ENCODE measurements at regions not wholly inside any gene's neighbourhood (a gene's known extent, or its start where the extent isn't known, plus 50 kb on each side); places are given as distances from the start of the nearest gene placed in this dataset.

- Histone ChIP-seq H3K9me2 (replicated peaks; ENCODE audit: low read depth, low read length) (no peaks in the 10 kb centered on the region), H3K36me3 (ENCODE audit: insufficient read depth, low read length) (no peaks in the 10 kb centered on the region)
Measured at GRCh38 chr12:75951399-75952278, 79.9 kb downstream of the PHLDA1 start.

GRCh38 chr12:75947156-75947723 is 84.3 kb downstream of the PHLDA1 start:
- H3K4me3 ChIP-seq (ENCODE audit: low read length, poor library complexity, severe bottlenecking) = no peak overlapping the region
- H3K79me2 ChIP-seq (ENCODE audit: insufficient read depth, low read length) = no peaks in the 10 kb centered on the region
- H3K36me3 ChIP-seq (ENCODE audit: insufficient read depth, low read length) = no peaks in the 10 kb centered on the region
- H3F3A ChIP-seq (ENCODE audit: low read depth) = no peaks in the 10 kb centered on the region
- H3K27me3 ChIP-seq (ENCODE audit: insufficient read depth, low read length, poor library complexity, severe bottlenecking) = no peaks in the 10 kb centered on the region
- H3K9me2 ChIP-seq (replicated peaks; ENCODE audit: low read depth, low read length) = no peaks in the 10 kb centered on the region
- H4K20me1 ChIP-seq (ENCODE audit: insufficient read depth, low read length, poor library complexity, severe bottlenecking) = no peaks in the 10 kb centered on the region
- H3K9ac ChIP-seq (ENCODE audit: low read depth, low read length, poor library complexity, severe bottlenecking) = no peak overlapping the region
- H3K9me3 ChIP-seq (ENCODE audit: insufficient read depth, low read depth, low read length) = no peaks in the 10 kb centered on the region
- no peak overlapping the region for H3K4me2 ChIP-seq (ENCODE audit: low read depth, low read length, poor library complexity, severe bottlenecking)
- peaks cover 16% of the 10 kb centered on the region for H3K4me1 ChIP-seq (ENCODE audit: insufficient read depth, low read length, poor library complexity, severe bottlenecking)
- 0 out of 2 replicates have a peak overlapping the region, but pooled peaks have one; percentile 28 for H2AFZ ChIP-seq (ENCODE audit: low read length)
- TF ChIP-seq EZH2phosphoT487 (IDR thresholded peaks at IDR 0.05; ENCODE audit: borderline replicate concordance) (no peak), CTCF (conservative IDR thresholded peaks at IDR 0.05; ENCODE audit: low read length) (no peak)

More at GRCh38 chr12:75951399-75952278, 79.9 kb downstream of the PHLDA1 start:
- H3K9me3 ChIP-seq (ENCODE audit: insufficient read depth, low read depth, low read length) = no peaks in the 10 kb centered on the region
- no peaks in the 10 kb centered on the region for H3K79me2 ChIP-seq (ENCODE audit: insufficient read depth, low read length)
- TF ChIP-seq EZH2phosphoT487 (IDR thresholded peaks at IDR 0.05; ENCODE audit: borderline replicate concordance) = no peak
- no peak for TF ChIP-seq CTCF (conservative IDR thresholded peaks at IDR 0.05; ENCODE audit: low read length)
- no peaks in the 10 kb centered on the region for H3F3A ChIP-seq (ENCODE audit: low read depth)
- no peak overlapping the region for H3K9ac ChIP-seq (ENCODE audit: low read depth, low read length, poor library complexity, severe bottlenecking)
- H3K27me3 ChIP-seq (ENCODE audit: insufficient read depth, low read length, poor library complexity, severe bottlenecking) = no peaks in the 10 kb centered on the region
- no peak overlapping the region for H2AFZ ChIP-seq (ENCODE audit: low read length)
- H3K4me2 ChIP-seq (ENCODE audit: low read depth, low read length, poor library complexity, severe bottlenecking) = no peak overlapping the region
- H3K4me1 ChIP-seq (ENCODE audit: insufficient read depth, low read length, poor library complexity, severe bottlenecking) = no peaks in the 10 kb centered on the region
- H3K4me3 ChIP-seq (ENCODE audit: low read length, poor library complexity, severe bottlenecking) = no peak overlapping the region
- H4K20me1 ChIP-seq (ENCODE audit: insufficient read depth, low read length, poor library complexity, severe bottlenecking) = no peaks in the 10 kb centered on the region

GRCh38 chr12:75945581-75945980 is 86.0 kb downstream of the PHLDA1 start:
- no peak overlapping the region for H3K9ac ChIP-seq (ENCODE audit: low read depth, low read length, poor library complexity, severe bottlenecking)
- H3K4me2 ChIP-seq (ENCODE audit: low read depth, low read length, poor library complexity, severe bottlenecking) = no peak overlapping the region
- H3K36me3 ChIP-seq (ENCODE audit: insufficient read depth, low read length) = no peaks in the 10 kb centered on the region
- H4K20me1 ChIP-seq (ENCODE audit: insufficient read depth, low read length, poor library complexity, severe bottlenecking) = no peaks in the 10 kb centered on the region
- H3K4me3 ChIP-seq (ENCODE audit: low read length, poor library complexity, severe bottlenecking) = no peak overlapping the region
- H3F3A ChIP-seq (ENCODE audit: low read depth) = no peaks in the 10 kb centered on the region
- H3K27me3 ChIP-seq (ENCODE audit: insufficient read depth, low read length, poor library complexity, severe bottlenecking) = no peaks in the 10 kb centered on the region
- H3K79me2 ChIP-seq (ENCODE audit: insufficient read depth, low read length) = no peaks in the 10 kb centered on the region
- TF ChIP-seq CTCF (conservative IDR thresholded peaks at IDR 0.05; ENCODE audit: low read length) (no peak), EZH2phosphoT487 (IDR thresholded peaks at IDR 0.05; ENCODE audit: borderline replicate concordance) (no peak)
- H2AFZ ChIP-seq (ENCODE audit: low read length) = no peak overlapping the region; the same call in 1 of the 2 replicates
- no peaks in the 10 kb centered on the region for H3K9me2 ChIP-seq (replicated peaks; ENCODE audit: low read depth, low read length)
- peaks cover 16% of the 10 kb centered on the region for H3K4me1 ChIP-seq (ENCODE audit: insufficient read depth, low read length, poor library complexity, severe bottlenecking)
- H3K9me3 ChIP-seq (ENCODE audit: insufficient read depth, low read depth, low read length) = no peaks in the 10 kb centered on the region

Measured in Loucy (cell line).